D721Med (cell line): ENCODE measurements at regions not wholly inside any gene's neighbourhood (a gene's known extent, or its start where the extent isn't known, plus 50 kb on each side); places are given as distances from the start of the nearest gene placed in this dataset.

Experiments
- DNase-seq: peaks from one replicate; pipeline ENCODE4 v3.0.0; 2011; ENCODE audit warnings: low spot score; ENCODE audit not compliant: insufficient read length
- FAIRE-seq: peaks from 2 replicates; lab custom pipeline; 2011; peaks lifted over from hg19 to GRCh38; lab: Jason Lieb, UNC
- CTCF ChIP-seq: IDR thresholded peaks from 2 replicates; pipeline ENCODE4 v1.5.1; 2012; ENCODE audit warnings: mild to moderate bottlenecking, control low read depth; ENCODE audit not compliant: insufficient read depth; ENCODE audit errors: missing control alignments

- FAIRE-seq (no peak), DNase-seq (no peak)
- TF ChIP-seq CTCF: no peak
These were observed 169.7 kb downstream of the ANXA2 start for GRCh38 chr15:60228101-60228500.

GRCh38 chr15:60228619-60229018, 169.2 kb downstream of the ANXA2 start:
- DNase-seq: no peak
- TF ChIP-seq CTCF: no peak
- FAIRE-seq: no peak

DNA sequence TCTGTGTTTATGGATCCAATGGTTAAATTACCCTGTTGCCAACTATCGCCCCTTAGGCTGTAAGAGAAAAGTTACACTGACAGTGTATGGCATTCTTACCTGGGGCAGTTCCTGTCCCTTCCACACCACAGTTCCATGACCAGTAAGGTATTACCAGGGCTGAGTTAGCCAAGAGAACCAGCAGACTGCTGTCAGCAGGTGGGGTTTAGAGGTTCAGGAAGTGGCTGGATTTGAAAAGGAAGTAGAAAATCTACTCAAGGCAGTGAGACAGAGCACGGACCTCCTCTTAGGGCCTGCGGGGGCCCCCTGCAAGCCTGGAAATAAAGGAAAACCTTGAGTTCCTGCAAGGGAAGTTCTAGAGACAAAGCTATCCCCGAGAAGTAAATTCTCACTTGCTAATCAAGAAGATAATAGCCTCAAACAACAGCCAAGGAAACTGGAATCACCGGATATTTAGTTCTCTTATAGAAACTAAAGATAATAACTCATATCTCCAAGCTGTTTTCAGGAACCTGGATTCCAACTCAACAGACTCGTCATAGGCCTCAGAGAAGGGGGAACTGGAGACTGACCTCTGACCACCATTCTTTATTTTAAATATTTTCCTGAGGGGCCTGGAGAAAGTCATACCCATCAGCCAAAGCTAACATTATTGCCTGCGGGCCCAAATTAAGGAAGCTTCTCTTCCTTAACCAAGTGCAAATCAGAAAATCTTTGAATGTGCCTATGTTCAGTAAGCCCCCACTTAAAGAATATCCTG, 161.7 kb downstream of the ANXA2 start:
- no peak for TF ChIP-seq CTCF
- FAIRE-seq (no peak), DNase-seq (no peak)

- FAIRE-seq (no peak), DNase-seq (no peak)
- TF ChIP-seq CTCF: no peak
These were observed 160.3 kb downstream of the ANXA2 start for GRCh38 chr15:60237446-60237845.

DNA sequence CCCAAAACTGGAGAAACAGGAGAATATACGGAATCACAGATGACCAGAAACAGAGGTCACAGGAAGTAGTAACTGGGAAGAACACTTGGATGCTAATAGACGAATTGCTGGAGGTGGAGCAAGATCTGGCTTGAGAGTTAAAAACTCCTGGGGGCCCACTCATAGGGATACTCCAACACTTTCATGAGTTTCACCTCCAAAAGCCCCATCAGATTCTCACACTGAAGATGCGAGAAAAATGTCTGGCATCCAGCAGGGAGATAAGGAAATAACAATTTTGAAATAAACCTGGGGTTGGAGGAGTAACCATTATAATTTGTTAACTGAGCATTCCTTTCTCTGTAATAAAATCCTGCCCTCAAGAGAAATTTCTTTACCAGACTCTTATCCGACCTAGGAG, 154.0 kb downstream of the ANXA2 start:
- TF ChIP-seq CTCF: no peak
- FAIRE-seq: no peak
- DNase-seq: no peak

- TF ChIP-seq CTCF: no peak
- DNase-seq (no peak), FAIRE-seq (no peak)
These were observed 153.0 kb downstream of the ANXA2 start for GRCh38 chr15:60244813-60245212.

DNA sequence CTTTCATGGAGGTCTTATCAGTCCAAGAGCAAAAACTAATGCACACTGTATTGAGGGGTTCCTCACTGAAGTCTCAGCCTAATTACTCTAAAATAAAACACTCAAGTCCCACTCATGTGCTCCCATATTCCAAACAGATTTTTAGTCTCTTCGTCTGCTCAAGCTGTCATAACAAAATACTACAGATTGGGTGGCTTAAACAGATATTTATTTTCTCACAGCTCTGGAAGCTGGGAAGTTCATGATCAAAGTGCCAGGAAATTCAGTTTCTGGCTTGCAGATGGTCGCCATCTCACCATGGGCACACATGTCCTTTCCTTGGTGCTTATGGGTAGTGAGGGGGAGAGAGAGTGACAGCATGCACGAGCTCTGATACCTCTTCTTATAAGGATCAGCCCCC, 147.5 kb downstream of the ANXA2 start:
- DNase-seq: no peak
- TF ChIP-seq CTCF: no peak
- no peak for FAIRE-seq
